OCI-LY1 (cell line): ENCODE measurements at regions not wholly inside any gene's neighbourhood (a gene's known extent, or its start where the extent isn't known, plus 50 kb on each side); places are given as distances from the start of the nearest gene placed in this dataset.

Experiments used
- EZH2 ChIP-seq: fragments of 200-600 bp; sonication (generic), shearing (Covaris generic); IDR thresholded peaks from 2 replicates; pipeline ENCODE4 v1.8.0; 2017; ENCODE audit warnings: borderline replicate concordance, mixed run types, mild to moderate bottlenecking, antibody characterized with exemption, low read length, moderate library complexity, mixed read lengths
- TF ChIP-seq, protein P1 (sequence below): fragments of 200-600 bp; sonication (generic), shearing (Covaris generic); IDR thresholded peaks from 2 replicates; pipeline ENCODE4 v1.5.1; 2017; ENCODE audit warnings: mild to moderate bottlenecking, antibody characterized with exemption, low read length, moderate library complexity, mixed read lengths

DNA sequence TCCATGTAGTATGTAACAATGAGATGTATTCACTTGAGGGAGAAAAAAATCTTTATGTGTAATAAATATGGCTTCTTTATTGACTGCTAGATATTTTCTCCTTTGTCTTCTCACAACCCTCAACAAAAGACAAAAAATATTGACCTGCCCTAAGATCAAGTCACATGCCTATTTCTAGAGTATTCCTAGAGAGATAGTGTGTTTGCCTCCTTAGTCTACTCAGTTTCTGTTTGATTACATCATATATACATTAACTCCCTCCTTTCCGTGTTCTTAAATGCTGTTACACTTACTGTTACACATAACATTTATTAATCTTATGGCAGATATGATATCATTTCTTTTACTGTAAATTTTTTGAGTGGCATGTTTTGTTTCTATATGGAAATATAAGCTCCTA, 281.6 kb upstream of the RGS18 start:
- TF ChIP-seq, protein P1, sequence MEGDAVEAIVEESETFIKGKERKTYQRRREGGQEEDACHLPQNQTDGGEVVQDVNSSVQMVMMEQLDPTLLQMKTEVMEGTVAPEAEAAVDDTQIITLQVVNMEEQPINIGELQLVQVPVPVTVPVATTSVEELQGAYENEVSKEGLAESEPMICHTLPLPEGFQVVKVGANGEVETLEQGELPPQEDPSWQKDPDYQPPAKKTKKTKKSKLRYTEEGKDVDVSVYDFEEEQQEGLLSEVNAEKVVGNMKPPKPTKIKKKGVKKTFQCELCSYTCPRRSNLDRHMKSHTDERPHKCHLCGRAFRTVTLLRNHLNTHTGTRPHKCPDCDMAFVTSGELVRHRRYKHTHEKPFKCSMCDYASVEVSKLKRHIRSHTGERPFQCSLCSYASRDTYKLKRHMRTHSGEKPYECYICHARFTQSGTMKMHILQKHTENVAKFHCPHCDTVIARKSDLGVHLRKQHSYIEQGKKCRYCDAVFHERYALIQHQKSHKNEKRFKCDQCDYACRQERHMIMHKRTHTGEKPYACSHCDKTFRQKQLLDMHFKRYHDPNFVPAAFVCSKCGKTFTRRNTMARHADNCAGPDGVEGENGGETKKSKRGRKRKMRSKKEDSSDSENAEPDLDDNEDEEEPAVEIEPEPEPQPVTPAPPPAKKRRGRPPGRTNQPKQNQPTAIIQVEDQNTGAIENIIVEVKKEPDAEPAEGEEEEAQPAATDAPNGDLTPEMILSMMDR = no peak
- no peak for TF ChIP-seq EZH2
